ENCODE measurements at regions not wholly inside any gene's neighbourhood (a gene's known extent, or its start where the extent isn't known, plus 50 kb on each side); places are given as distances from the start of the nearest gene placed in this dataset.

DNA sequence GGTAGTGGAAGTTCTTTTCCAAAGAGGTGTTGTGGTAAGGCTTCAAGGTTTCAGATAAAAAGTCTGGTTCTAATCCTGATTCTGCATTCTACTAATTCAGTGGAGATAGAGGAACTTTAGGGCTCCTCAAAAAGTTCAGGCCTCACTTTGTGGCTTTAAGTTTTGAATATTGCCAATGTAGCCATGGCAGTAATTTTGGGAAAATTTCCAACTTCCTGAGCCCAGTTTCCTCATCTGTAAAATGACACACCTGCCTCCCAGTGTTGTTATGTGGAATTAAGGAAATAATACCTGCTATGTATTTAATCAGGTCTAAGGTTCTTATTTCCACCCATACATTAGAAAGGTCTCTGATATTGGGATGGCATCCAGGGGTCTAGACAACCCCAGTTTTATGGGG lies 147.6 kb upstream of the ITGA6 start:
- H3K4me3 ChIP-seq (replicated peaks in 1 of 3; ENCODE audit: low read depth in 2 of 3, low read length in 3 of 3) = no peak overlapping the region
- no peak overlapping the region for H2AFZ ChIP-seq (ENCODE audit: insufficient read depth, low read depth, low read length, poor library complexity, severe bottlenecking)

DNA sequence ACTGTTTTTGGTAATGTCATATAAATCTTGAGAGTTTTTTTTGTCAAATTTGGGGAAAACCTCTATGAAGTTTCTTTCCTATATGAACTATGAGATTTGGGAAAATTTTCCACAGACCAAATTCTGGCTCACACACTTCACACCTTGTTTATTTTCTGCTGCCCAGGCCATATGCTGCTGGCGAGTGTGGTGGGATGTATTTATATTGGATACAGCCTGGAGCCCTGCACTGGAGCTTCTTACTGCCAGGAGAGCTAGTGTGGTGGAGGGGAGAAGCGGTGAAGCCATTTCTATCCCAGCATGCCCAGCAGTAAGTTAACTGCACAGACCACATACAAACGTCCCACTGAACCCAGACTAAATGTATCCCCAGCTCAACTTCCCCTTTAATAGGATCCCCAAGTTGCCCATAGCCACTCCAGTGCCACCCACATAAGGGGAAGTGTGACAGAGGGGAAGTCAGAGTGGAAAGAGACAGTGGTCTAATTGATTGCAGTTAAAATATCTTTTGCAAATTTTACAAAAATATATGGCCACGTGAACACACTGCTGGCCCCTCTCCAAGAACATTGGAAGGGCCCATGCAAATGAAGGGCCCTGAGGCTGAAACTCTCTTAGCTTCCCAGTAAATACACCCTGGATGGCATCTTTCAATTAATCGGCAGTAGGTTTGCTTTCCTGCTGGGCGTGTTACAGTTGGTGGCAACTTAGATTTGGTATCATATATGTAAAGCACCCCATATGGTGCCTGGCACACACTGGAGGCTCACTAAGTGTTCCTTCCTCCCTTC lies 146.6 kb upstream of the ITGA6 start:
- H3K9ac ChIP-seq (ENCODE audit: insufficient read depth, low read length, poor library complexity, severe bottlenecking) = no peak overlapping the region
- H3K4me2 ChIP-seq (replicated peaks; ENCODE audit: extremely low read depth, low read length, poor library complexity, severe bottlenecking) = peak overlapping the region; percentile 55
- H4K20me1 ChIP-seq (ENCODE audit: insufficient read depth, low read length) = no peaks in the 10 kb centered on the region
- no peaks in the 10 kb centered on the region for H3K36me3 ChIP-seq (replicated peaks in 1 of 2; ENCODE audit: control insufficient read depth in 1 of 2, insufficient read depth in 2 of 2, low read length in 2 of 2)
- H3K27me3 ChIP-seq (ENCODE audit: control insufficient read depth in 2 of 2, insufficient read depth in 2 of 2, low read length in 2 of 2) = no peaks in the 10 kb centered on the region
- peaks cover 0 to 8% of the 10 kb centered on the region in 2 donors for H3K9me3 ChIP-seq (replicated peaks in 1 of 2; ENCODE audit: control insufficient read depth in 1 of 2, insufficient read depth in 1 of 2, low read length in 2 of 2)
- DNase-seq = peak; percentile 81 to 88 (median 85)
- Mint-ChIP-seq H3K27ac (peak overlapping the region; percentile 82 to 94 (median 87)), H3K4me1 (peaks cover 64% of the 10 kb centered on the region), H3K36me3 (peaks cover 0 to 4% of the 10 kb centered on the region in 2 donors), H3K27me3 (ENCODE audit: low read depth in 3 of 3) (peaks cover 0 to 1% (median 0%) of the 10 kb centered on the region in 3 donors), H3K4me3 (peak overlapping the region; percentile 47 to 63), H3K9me3 (peaks cover 6 to 14% (median 8%) of the 10 kb centered on the region in 7 donors)
- H3K79me2 ChIP-seq (ENCODE audit: insufficient read depth, low read length) = no peaks in the 10 kb centered on the region
- TF ChIP-seq, protein P1, sequence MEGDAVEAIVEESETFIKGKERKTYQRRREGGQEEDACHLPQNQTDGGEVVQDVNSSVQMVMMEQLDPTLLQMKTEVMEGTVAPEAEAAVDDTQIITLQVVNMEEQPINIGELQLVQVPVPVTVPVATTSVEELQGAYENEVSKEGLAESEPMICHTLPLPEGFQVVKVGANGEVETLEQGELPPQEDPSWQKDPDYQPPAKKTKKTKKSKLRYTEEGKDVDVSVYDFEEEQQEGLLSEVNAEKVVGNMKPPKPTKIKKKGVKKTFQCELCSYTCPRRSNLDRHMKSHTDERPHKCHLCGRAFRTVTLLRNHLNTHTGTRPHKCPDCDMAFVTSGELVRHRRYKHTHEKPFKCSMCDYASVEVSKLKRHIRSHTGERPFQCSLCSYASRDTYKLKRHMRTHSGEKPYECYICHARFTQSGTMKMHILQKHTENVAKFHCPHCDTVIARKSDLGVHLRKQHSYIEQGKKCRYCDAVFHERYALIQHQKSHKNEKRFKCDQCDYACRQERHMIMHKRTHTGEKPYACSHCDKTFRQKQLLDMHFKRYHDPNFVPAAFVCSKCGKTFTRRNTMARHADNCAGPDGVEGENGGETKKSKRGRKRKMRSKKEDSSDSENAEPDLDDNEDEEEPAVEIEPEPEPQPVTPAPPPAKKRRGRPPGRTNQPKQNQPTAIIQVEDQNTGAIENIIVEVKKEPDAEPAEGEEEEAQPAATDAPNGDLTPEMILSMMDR (IDR thresholded peaks at IDR 0.05) = no peak
- peak overlapping the region in 1 of 2 donors; percentile 72 for H3K27ac ChIP-seq (ENCODE audit: low read depth in 1 of 2, low read length in 2 of 2)
- peaks cover 62 to 71% of the 10 kb centered on the region in 2 donors for H3K4me1 ChIP-seq (ENCODE audit: control insufficient read depth in 1 of 2, insufficient read depth in 2 of 2, low read length in 2 of 2)
- no CpG with 5 or more reads among the region's 6 CpGs for WGBS (ENCODE audit: insufficient coverage)
- peak overlapping the region in 1 of 3 experiments; percentile 58 for H3K4me3 ChIP-seq (replicated peaks in 1 of 3; ENCODE audit: low read depth in 2 of 3, low read length in 3 of 3)
- intact Hi-C loops (cut with micrococcal nuclease) = loop anchor here in 1 of 2 donors (10.0 kb wide), 1 partner anchor 66 kb away; no protein-coding TSS in a partner anchor
- peak overlapping the region; percentile 25 for H2AFZ ChIP-seq (ENCODE audit: insufficient read depth, low read depth, low read length, poor library complexity, severe bottlenecking)

More for the DNA sequence above, 147.6 kb upstream of the ITGA6 start:
- intact Hi-C loops (cut with micrococcal nuclease) = loop anchor here in 1 of 2 donors (10.0 kb wide), 1 partner anchor 65 kb away; no protein-coding TSS in a partner anchor
- TF ChIP-seq, protein P1 (IDR thresholded peaks at IDR 0.05) = no peak
- H3K27me3 ChIP-seq (ENCODE audit: control insufficient read depth in 2 of 2, insufficient read depth in 2 of 2, low read length in 2 of 2) = no peaks in the 10 kb centered on the region
- H3K4me2 ChIP-seq (replicated peaks; ENCODE audit: extremely low read depth, low read length, poor library complexity, severe bottlenecking) = no peak overlapping the region
- H3K79me2 ChIP-seq (ENCODE audit: insufficient read depth, low read length) = no peaks in the 10 kb centered on the region
- peaks cover 52 to 62% of the 10 kb centered on the region in 2 donors for H3K4me1 ChIP-seq (ENCODE audit: control insufficient read depth in 1 of 2, insufficient read depth in 2 of 2, low read length in 2 of 2)
- Mint-ChIP-seq H3K27me3 (ENCODE audit: low read depth in 3 of 3) (peaks cover 0 to 1% (median 0%) of the 10 kb centered on the region in 3 donors), H3K27ac (peak overlapping the region; percentile 40 to 79 (median 71)), H3K9me3 (peaks cover 6 to 14% (median 8%) of the 10 kb centered on the region in 7 donors), H3K4me1 (peaks cover 61% of the 10 kb centered on the region), H3K4me3 (no peak overlapping the region), H3K36me3 (peaks cover 0 to 4% of the 10 kb centered on the region in 2 donors)
- peaks cover 0 to 8% of the 10 kb centered on the region in 2 donors for H3K9me3 ChIP-seq (replicated peaks in 1 of 2; ENCODE audit: control insufficient read depth in 1 of 2, insufficient read depth in 1 of 2, low read length in 2 of 2)
- H3K36me3 ChIP-seq (replicated peaks in 1 of 2; ENCODE audit: control insufficient read depth in 1 of 2, insufficient read depth in 2 of 2, low read length in 2 of 2) = no peaks in the 10 kb centered on the region
- DNase-seq = no peak
- H3K9ac ChIP-seq (ENCODE audit: insufficient read depth, low read length, poor library complexity, severe bottlenecking) = no peak overlapping the region
- no peaks in the 10 kb centered on the region for H4K20me1 ChIP-seq (ENCODE audit: insufficient read depth, low read length)
- no peak overlapping the region for H3K27ac ChIP-seq (ENCODE audit: low read depth in 1 of 2, low read length in 2 of 2)
